ENCODE measurements at regions not wholly inside any gene's neighbourhood (a gene's known extent, or its start where the extent isn't known, plus 50 kb on each side); places are given as distances from the start of the nearest gene placed in this dataset.
"Not testable (repeated sequence)": the region's sequence is repeated elsewhere in the genome, so short reads cannot be mapped to it uniquely, and the experiment has no call there.

DNA sequence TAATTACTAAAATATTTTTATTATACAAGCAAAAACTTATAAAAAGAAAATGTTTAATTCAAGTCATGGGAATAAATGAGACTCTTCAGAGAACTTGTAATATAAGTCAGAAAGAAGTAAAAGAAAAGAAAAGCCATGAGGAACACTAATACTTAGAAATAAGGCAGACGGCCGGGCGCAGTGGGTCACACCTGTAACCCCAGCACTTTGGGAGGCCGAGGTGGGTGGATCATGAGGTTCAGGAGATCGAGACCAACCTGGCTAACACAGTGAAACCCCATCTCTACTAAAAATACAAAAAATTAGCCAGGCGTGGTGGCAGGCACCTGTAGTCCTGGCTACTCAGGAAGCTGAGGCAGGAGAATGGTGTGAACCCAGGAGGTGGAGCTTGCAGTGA is 528.6 kb downstream of the IRS2 start:
- not testable (repeated sequence) for H3K9me3 ChIP-seq (ENCODE audit: control insufficient read depth, low read depth, low read length); H3K23me2 ChIP-seq (ENCODE audit: insufficient read length, low read depth, low read length, poor library complexity, severe bottlenecking); H3T11ph ChIP-seq (ENCODE audit: low read length); H3K9ac ChIP-seq (ENCODE audit: extremely low read depth, insufficient read length, low read length); H3K27me3 ChIP-seq (ENCODE audit: insufficient read depth, low read length); H2AFZ ChIP-seq (ENCODE audit: low read length); H2AK5ac ChIP-seq (ENCODE audit: insufficient read length, low read length); H3K27me3 Mint-ChIP-seq (ENCODE audit: low read depth); H3K27ac ChIP-seq (ENCODE audit: insufficient read length, low read depth, low read length); H3K27ac Mint-ChIP-seq; H2BK12ac ChIP-seq (ENCODE audit: insufficient read length, low read depth, low read length); H3K4me1 ChIP-seq (ENCODE audit: insufficient read depth, low read length); H2BK15ac ChIP-seq (ENCODE audit: low read depth, low read length); H3K79me2 ChIP-seq (ENCODE audit: insufficient read depth, low read length); H3K4ac ChIP-seq (ENCODE audit: low read depth, low read length); H3K56ac ChIP-seq (ENCODE audit: insufficient read length, low read depth, low read length); H3K4me3 Mint-ChIP-seq; H2BK5ac ChIP-seq (ENCODE audit: insufficient read length, low read length); H2BK20ac ChIP-seq (ENCODE audit: low read depth, low read length, poor library complexity, severe bottlenecking); H2BK120ac ChIP-seq (ENCODE audit: low read depth, low read length, poor library complexity, severe bottlenecking); H3K4me2 ChIP-seq (ENCODE audit: insufficient read depth, insufficient read length, low read length); H3K14ac ChIP-seq (ENCODE audit: insufficient read depth, low read length); H3K79me1 ChIP-seq (ENCODE audit: insufficient read depth, low read depth, low read length, poor library complexity, severe bottlenecking); H3K18ac ChIP-seq (ENCODE audit: insufficient read length, low read depth, low read length); H3K36me3 Mint-ChIP-seq (ENCODE audit: insufficient read depth in 1 of 3, low read depth in 3 of 3); H4K8ac ChIP-seq (replicated peaks; ENCODE audit: insufficient read length, low read depth, low read length); DNase-seq; H3K23ac ChIP-seq (ENCODE audit: insufficient read length, low read depth, low read length); H4K91ac ChIP-seq (ENCODE audit: insufficient read length, low read depth, low read length); H4K5ac ChIP-seq (ENCODE audit: insufficient read length, low read depth, low read length); H4K20me1 ChIP-seq (ENCODE audit: control insufficient read depth, insufficient read depth, insufficient read length)
- no CpG with 5 or more reads among the region's 6 CpGs for WGBS (ENCODE audit: extremely low coverage, insufficient read length, low lambda C conversion rate)
- H3K9me3 Mint-ChIP-seq = peaks cover 10 to 16% of the 10 kb centered on the region in 2 experiments
- H3K4me1 Mint-ChIP-seq = peaks cover 10 to 14% of the 10 kb centered on the region in 2 experiments

Data from H9 (cell line).